HG02610 (cell line): ENCODE measurements at regions not wholly inside any gene's neighbourhood (a gene's known extent, or its start where the extent isn't known, plus 50 kb on each side); places are given as distances from the start of the nearest gene placed in this dataset.
"Not testable (repeated sequence)": the region's sequence is repeated elsewhere in the genome, so short reads cannot be mapped to it uniquely, and the experiment has no call there.

ENCODE experiments used
- ATAC-seq: cut with Tn5 transposase; IDR thresholded peaks from one replicate; pipeline ENCODE4 v1.9.1; 2021; ENCODE audit warnings: mild to moderate bottlenecking, moderate library complexity; ENCODE audit not compliant: unreplicated experiment

DNA sequence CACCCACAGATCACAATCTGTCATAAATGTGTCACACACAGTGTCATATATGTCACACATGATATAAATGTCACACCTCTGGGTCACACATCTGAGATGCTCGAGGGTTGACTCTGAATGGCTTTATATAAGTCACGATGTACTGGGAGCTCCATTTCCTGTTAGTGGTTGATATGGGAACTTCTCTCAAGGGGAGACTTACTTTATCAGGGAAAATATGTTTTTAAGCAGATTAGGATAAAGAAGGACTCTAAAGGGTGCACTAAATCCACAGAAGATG is 83.9 kb upstream of the MEF2A start:
- ATAC-seq: no peak

DNA sequence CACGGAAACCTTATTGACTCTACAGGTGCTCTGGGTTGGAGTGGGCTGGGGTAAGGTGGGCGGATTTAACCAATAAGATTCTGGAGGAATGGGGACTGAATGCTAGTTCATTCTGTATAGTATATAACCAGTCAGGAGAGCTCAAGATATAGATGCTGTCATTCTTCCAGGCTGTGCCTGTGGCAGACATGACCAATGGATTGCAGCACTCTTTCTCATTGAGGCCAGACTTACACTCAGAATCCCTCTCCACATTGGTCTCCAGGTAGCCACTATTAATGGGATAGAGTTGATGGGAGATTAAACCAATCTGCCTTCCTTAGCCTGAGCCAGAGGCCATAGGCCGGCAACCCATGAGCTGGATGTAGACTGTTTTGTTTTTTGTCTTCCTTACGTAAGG is 82.8 kb upstream of the MEF2A start:
- ATAC-seq: no peak

DNA sequence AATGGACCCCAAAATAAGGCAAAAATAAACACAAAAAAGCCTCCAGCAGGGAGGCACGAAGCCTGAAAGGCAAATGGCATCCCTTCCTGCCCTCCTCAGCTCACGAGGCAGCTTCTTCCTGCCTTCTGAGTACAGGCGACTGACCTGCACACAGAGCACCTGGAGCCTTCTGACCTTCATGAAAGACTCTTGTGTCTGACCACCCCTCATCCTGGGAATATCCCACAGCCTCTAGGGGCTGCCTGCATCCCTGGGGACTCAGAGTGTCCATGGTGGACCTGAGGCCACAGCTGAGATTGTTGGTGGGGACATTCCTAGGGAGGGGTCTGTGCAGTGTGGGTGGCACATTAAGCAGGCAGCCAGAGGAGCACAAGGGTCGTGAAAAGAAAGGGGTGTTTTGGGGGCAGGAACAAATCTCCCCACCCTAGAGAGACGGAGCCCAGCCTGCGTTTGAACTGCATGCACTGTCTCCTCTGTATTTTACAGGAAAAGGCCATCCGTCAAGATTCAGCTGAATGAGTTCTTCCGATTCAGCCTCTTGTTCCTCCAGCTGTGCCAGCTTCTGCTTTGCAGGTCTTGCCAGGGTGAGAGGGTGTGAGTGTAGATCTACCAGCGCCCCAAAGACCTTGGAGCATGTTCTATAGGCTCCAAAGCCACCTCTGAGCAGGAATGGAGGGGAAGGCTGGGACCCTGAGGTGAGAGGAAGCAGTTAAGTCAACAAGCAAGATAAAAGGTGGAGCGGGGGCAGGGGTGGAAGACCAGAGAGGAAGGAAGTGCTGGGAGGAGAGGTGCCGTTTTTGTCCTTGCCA is 80.4 kb upstream of the MEF2A start:
- no peak for ATAC-seq

DNA sequence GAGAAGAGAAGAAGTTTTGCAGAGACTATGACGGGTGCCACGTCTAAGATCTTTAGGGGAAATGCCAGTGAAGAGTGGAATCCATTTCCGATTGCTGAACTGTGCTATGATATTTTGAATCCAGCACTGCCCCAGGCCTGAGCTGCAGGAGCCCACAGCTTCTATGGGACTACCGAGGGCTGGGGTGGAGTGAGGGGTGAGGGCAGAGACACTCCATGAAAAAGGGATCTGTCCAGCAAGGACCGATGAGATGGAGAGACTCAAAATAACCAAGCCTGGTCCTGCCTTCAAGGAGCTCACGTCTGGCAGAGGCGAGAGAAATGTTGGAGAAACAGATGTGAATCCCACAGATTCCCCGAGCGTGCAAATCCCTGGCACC is 79.8 kb upstream of the MEF2A start:
- no peak for ATAC-seq

DNA sequence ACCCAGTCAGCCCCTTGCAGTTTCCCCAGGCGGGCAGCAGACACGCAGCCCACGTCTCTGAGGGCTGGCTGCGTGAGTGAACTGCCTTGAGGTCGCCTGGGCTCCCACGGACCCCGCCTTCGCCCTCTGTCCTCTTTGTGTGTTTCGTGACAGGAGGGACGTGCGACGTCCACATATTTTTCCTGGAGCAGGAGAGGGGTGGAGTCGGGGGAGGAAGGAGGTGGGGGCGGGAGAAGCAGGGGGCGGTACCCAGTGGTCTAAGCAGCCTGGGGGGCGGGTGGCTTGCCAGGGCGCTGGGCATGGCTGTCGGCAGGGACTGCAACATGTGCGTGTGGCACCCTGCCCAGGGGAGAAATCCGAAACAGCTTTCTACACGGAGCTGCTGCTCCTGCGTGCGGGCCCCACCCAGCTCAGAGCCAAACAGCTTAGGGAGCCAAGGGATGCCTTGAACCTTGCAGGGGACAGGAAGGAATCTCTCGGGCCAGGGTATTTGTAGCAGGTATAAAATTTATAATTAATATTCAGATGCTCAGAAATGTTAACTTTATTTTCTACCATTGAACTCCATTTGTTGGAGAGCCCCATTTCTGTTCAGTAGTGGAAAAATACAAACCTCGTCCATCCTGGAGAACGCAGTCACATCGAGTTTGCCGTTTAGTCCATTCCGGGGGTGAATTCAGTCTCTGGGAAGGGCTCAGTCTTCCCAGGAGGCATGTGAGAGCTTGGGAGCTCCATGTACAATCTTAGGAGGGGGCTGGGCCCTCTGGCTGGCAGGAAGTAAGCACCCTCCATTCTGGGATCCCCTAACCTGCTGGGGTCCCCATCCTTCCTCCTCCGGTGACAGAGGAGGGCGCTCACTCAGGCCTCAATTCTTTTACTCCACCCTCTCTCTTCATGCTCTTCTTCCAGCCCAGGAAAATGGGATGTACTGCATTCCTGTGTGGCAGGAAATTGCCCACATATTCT is 79.1 kb upstream of the MEF2A start:
- no peak for ATAC-seq

DNA sequence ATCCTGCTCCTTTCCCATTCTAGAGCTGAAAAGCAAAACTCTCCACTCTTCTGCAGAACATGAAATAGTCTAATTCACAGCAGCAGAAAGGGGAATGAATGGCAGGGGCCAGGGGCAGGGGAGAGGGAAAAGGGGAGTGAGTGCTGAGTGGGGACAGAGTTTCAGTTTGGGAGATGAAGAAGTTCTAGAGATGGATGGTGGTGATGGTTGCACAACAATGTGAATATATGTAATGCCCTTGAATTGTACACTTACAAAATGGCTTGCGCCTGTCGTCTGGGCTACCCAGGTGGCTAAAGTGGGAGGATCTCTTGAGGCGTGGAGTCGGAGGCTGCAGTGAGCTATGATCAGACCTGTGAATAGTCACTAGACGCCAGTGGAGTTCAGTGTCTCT is 78.5 kb upstream of the MEF2A start:
- ATAC-seq: no peak

DNA sequence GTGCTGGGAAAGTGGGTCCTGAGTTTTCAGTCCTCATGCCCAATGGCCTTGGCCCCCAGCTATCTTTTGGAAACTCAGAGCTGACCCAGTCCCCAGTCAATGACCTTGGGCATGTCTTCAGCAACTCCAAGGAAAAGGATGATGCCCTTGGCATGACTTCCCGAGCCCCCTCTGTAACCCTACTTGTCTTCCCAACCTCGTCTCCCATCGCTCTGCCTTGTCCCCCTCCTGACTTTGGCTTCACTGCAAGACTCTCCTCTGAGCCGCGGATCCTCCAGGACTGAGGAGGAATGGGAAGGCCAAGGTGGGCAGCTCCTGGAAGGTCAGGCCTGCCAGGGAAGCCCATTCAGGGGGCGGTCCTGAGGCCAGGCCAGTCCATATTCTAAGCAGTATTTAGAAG is 73.5 kb upstream of the MEF2A start:
- no peak for ATAC-seq

DNA sequence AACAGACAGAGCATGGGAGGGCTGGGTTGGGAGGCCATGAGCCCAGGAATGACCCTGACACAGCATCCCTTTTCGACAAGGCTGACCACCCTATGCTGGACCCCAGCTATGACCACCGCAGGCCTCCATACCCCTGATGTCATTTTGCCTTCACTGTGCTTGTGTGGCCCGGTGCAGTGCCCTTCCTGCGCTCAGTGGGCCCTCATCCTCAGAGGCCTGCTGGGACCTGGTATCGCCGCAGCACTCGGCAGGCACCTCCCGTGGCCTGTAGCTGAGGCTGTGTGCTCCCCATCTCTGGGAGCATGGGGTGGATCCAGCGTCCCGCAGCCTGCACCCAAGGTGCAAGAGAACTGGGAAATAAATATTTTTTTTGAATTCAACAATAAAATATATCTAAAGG is 73.1 kb upstream of the MEF2A start:
- ATAC-seq: no peak

DNA sequence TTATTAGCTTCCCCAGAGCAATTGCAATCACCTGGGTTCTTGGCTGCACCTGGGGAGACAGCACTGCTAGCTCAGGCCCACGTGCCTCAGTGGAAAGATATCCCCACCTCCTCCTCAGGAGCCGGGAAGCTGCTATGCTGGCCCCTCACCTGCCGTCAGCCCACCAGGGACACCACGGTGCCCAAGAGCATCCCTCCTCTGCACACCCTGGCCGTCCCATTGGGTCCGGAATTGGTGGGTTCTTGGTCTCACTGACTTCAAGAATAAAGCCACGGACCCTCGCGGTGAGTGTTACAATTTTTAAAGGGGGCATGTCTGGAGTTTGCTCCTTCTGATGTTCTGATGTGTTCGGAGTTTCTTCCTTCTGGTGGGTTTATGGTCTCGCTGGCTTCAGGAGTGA is 72.3 kb upstream of the MEF2A start:
- no peak for ATAC-seq

DNA sequence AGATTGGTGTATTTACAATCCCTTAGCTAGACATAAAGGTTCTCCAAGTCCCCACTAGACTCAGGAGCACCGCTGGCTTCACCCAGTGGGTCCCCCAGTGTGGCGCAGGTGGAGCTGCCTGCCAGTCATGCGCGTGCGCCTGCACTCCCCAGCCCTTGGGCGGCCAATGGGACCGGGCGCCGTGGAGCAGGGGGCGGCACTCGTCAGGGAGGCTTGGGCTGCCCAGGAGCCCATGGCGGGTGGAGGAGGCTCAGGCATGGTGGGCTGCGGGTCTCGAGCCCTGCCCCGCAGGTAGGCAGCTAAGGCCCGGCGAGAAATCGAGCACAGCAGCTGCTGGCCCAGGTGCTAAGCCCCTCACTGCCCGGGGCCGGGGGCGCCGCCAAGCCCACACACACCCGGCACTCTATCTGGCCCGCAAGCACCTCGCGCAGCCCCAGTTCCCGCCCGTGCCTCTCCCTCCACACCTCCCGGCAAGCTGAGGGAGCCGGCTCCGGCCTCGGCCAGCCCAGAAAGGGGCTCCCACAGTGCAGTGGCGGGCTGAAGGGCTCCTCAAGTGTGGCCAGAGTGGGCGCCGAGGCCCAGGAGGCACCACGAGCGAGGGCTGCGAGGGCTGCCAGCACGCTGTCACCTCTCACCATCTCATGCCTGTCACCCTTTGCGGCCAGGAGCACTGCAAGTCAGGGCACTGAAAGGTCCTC is 71.1 kb upstream of the MEF2A start:
- ATAC-seq: not testable (repeated sequence)

DNA sequence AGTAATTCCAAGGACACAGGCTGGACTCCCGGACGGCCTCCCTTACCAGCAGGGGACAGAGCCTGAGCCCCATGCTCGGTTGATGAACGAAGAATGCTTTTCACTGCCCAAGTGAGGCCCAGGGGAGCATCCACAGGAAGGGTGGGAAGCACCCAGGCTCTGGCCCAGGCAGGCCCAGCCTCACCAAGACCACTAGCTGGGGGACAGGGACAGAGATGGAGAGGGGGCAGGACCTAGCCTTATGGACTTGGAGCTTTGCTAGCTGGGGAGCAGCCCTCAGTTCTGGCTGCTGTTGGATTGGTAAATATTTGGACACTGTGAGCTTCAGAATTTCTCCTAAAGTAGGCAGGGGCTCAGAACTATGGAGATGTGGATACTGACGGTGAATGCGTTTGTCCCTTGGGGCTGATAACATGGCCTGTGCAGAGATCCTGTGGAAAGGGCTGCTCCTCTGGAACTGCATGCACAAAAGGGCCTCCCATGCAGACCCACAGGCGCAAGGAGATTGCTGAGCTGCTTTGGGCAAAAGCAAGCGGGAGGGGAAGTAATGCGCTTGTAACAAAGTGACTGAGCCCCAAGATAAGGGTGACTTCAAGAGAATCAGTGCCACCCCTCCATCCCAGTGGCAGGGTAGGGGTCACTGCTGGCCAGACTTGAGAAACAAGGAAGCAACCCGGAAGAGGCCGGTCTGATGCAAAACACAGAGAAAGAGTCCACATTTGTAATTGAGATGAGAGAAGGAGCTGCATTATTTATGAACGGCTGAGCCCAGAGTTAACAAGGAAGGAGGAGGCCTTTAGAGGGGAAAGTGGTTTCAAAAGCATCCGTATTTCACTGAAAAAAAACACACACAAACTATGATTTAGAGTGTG is 70.1 kb upstream of the MEF2A start:
- ATAC-seq: no peak

DNA sequence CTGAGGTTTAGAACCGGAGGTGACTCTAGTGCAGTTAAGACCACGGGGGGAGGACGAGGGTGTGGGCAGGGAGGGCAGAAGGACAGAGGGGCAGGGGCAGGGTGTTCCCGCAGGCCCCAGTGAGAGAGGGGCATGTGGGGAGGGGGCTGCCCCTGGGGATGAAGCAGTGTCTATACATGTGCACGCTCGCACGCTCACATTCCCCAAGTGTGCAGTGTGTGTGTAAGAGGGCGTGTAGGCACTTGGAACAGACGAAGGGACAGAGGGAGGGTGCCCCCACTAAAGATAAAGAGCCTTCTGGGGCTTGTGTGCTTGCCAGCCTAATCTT is 69.5 kb upstream of the MEF2A start:
- ATAC-seq: no peak

DNA sequence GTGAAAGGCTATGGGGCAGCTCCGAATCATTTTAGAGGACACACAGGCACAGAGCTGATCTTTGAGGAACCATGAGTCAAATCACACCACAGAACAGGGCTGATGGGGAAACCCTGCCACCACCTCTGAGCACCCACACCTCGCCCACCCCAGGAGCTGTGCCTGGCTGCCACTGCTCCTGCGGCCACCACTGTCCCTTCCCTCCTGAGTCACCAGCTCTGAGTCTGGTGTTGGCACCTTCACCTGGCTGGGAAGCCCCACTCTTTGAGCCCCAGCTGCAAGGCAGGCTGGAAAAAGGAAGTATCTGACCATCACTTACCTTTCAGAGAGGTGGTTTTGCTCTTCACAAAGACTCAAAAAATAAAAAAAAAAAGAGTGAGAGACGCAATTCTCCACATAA is 63.6 kb upstream of the MEF2A start:
- ATAC-seq: peak; percentile 74

DNA sequence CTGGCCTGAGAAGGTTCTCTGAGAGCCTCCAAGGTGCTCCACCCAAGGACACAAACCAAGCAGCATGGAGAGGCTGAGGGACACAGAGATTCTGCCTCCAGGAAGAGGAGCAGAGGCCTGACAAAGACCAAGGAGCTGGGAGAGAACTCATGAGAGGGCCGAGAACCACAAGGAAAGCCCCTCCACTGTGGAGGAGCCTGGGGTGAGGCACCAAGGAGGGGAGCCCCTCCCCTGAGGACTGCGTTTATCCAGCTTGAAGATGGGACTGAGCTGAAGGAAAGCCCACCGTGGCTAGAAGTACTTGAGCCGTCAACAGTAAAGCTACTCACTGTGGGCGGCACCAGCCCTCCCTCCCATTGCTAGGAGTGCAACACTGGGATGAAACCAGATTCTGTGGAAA is 63.1 kb upstream of the MEF2A start:
- peak; percentile 9 for ATAC-seq

DNA sequence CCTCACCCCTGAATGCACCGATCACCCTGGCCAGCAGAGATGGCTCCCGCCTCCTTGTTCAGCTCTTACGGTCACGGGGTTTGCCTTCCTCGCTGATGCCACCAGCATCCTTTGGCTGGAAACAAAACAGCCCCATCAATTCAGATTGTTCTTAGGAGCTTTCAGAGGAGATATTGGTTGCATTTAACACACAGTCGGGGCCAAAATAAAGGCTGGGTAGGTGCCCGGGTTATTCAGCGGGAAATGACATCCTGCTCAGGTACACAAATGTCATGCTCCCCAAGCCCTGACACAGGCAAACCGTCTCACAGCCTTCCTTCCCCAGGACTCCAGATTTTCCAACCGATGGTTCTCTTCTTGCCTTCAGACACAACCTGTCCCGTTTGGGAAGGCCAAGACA is 62.4 kb upstream of the MEF2A start:
- no peak for ATAC-seq

DNA sequence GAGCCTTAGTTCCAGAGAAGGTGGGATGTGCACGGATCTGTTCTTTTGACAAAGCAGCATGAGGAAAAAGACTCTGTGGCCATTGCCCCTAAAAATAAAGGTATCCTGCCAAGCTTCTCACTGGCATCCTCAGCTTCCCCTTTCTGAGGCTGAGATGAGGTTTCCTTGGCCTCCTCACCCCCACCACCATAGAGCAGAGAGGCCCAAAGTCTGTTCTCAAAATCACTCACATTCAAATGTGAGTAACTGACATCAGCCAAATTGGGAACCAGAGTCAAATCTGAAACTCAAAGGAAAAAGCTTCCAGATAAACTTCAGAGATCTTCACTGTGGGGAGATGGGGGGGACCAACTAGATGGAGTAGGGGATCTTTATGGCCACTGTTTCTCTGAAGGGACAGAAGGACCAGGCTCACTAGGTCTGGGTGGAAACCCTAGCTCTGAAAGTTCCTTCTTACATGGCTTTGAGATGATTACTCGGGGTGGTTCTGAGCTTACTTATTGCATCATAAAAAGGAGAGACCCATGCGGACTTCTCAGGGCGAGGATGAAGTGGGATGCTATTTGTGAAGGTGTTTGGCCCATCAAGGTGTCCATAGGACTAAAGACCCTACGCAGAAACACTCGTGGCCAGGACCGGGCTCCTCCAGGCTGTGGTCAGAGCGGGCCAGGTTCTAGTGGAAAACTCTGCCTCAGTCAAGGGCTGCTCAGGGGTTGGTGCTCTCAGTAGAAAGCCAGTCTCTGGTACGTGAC is 61.5 kb upstream of the MEF2A start:
- peak; percentile 37 for ATAC-seq

DNA sequence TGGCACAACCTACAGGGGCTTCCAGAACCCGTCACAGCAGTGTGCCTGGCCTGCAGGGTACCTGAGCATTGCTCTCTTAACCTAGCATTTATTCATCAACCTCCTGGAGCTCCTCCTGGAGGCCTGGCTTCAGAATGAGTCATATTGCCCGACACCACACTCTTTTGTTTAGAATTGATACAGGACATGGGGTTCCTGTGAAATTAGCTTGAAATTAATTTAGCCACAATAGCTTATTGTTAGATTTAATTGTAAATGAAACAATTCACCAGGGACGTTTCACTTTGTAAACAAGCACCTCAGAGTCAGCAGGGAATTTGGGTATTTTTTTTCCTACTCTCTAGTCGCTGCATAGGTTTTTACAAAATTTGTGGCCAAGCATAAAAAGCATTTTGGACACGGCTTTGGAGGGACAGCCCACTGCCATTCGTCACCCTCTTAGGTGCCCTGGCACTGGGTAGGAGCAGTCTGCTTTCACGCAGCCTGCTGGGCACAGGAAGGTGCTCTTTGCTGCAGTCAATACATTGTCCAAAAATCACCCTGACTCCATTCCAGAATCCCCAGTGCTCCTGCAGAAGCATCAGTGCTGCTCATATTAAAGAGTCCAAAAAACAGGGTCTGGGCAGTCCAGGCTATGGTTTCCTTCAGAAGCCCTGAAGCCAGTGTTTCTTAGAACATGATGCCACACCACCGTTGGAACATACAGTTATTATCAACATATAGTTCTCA is 60.8 kb upstream of the MEF2A start:
- peak; percentile 32 for ATAC-seq

DNA sequence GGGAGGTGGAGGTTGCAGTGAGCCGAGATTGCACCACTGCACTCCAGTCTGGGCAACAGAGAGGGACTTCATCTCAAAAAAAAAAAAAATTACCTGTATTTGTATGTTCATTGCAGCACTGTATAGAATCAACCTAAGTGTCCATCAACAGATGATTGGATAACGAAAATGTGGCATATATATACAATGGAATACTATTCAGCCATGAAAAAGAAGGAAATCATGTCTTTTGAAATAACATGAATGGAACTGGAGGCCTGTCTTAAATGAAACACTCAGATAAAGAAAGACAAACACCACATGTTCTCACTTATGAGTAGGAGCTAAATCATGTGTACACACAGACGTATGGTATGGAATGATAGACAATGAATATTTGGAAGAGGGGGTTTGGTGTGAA is 59.4 kb upstream of the MEF2A start:
- ATAC-seq: no peak

DNA sequence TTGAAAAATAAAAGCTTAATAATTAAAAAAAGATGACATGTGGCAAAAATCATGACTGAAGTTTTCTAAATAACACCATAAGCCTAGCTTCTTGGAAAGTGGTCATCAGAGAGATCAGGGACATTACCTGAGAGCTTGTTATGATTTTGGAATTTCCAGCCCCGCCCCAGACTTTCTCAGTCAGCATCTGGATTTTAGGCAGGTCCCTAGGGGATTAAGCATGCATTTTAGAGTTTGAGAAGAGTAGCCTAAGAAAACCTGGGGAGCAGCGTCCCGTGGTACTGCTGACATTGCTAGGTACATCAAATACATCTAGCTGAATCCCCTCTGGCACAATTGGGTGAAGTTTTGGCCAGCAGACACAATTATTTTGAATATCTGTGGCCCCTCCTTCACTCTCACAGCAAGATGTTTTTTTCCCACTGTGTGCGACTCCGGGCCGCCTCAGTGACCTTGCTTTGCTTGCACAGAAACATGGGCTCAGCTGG is 58.7 kb upstream of the MEF2A start:
- ATAC-seq: no peak
